Loucy (cell line): ENCODE measurements at regions not wholly inside any gene's neighbourhood (a gene's known extent, or its start where the extent isn't known, plus 50 kb on each side); places are given as distances from the start of the nearest gene placed in this dataset.

Experiments used
- EZH2phosphoT487 ChIP-seq: fragments of 200-600 bp; IDR thresholded peaks from 2 replicates; pipeline ENCODE4 v1.6.1; 2018; ENCODE audit warnings: antibody characterized with exemption, mild to moderate bottlenecking, moderate library complexity, borderline replicate concordance
- TF ChIP-seq, protein P1 (sequence below): fragments of 200-600 bp; sonication (generic); conservative IDR thresholded peaks from 2 replicates; pipeline ENCODE4 v1.5.1; 2014; ENCODE audit warnings: mild to moderate bottlenecking, antibody characterized with exemption, low read length

DNA sequence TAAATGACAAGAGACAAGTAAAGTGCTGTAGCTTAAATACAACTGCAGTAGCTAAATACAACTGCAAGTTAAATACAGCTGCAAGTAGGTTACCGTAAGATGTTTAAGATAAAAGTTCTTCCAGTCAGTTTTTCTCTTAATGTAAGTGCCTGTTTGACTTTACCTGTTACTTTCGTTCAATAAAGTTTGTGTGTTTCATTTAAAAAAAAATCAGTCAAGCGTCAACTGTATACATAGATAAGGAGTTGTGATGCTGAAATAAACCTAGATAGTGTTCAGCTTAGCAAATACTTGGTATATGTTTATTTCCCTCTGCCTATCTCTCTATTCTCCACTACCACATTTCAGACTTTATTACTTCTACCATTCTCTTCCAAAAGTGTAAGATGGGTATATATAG lies 221.2 kb downstream of the NR2F2 start:
- TF ChIP-seq, protein P1, sequence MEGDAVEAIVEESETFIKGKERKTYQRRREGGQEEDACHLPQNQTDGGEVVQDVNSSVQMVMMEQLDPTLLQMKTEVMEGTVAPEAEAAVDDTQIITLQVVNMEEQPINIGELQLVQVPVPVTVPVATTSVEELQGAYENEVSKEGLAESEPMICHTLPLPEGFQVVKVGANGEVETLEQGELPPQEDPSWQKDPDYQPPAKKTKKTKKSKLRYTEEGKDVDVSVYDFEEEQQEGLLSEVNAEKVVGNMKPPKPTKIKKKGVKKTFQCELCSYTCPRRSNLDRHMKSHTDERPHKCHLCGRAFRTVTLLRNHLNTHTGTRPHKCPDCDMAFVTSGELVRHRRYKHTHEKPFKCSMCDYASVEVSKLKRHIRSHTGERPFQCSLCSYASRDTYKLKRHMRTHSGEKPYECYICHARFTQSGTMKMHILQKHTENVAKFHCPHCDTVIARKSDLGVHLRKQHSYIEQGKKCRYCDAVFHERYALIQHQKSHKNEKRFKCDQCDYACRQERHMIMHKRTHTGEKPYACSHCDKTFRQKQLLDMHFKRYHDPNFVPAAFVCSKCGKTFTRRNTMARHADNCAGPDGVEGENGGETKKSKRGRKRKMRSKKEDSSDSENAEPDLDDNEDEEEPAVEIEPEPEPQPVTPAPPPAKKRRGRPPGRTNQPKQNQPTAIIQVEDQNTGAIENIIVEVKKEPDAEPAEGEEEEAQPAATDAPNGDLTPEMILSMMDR, result no peak
- no peak for TF ChIP-seq EZH2phosphoT487
